ENCODE measurements at regions not wholly inside any gene's neighbourhood (a gene's known extent, or its start where the extent isn't known, plus 50 kb on each side); places are given as distances from the start of the nearest gene placed in this dataset.

- peaks cover 0 to 3% (median 0%) of the 10 kb centered on the region in 3 donors for H3K9me3 ChIP-seq (ENCODE audit: control insufficient read depth in 3 of 3, low read length in 3 of 3)
- H3K9ac ChIP-seq (ENCODE audit: low read depth in 1 of 3, low read length in 3 of 3), result no peak overlapping the region
- H3K27ac ChIP-seq (ENCODE audit: low read depth, low read length), result no peak overlapping the region
- peaks cover 0 to 22% (median 7%) of the 10 kb centered on the region in 3 donors for H3K27me3 ChIP-seq (ENCODE audit: control insufficient read depth in 3 of 3, insufficient read depth in 3 of 3, low read length in 3 of 3)
- H3K36me3 ChIP-seq (ENCODE audit: control insufficient read depth in 3 of 3, insufficient read depth in 3 of 3, low read length in 3 of 3), result no peaks in the 10 kb centered on the region
- H3K4me3 ChIP-seq (ENCODE audit: low read length in 3 of 3), result no peak overlapping the region
- no peaks in the 10 kb centered on the region for H3K4me1 ChIP-seq (ENCODE audit: control insufficient read depth in 3 of 3, insufficient read depth in 3 of 3, low read length in 3 of 3)
Observed at GRCh38 chr13:111980146-111980929, 86.6 kb upstream of the SOX1 start.

DNA sequence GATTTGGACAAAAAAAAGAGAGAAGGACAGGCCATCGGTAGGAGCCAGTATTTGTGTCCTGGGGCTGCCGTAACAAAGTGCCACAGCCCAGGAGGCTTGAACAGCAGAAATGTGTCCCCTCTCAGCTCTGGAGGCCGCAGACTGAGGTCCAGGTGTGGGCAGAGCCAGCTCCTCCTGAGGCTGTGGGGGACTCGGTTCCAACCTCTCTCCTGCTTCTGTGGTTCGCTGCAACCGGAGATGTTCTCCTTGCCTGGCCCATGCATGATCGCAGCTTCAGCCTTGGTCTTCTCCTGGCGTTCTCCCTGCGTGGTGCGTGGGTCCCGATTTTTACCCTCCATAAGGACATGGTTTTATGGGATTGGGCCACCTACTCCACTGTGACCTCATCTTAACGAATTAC is 85.9 kb upstream of the SOX1 start:
- Histone ChIP-seq H3K36me3 (ENCODE audit: control insufficient read depth in 3 of 3, insufficient read depth in 3 of 3, low read length in 3 of 3) (no peaks in the 10 kb centered on the region), H3K4me1 (ENCODE audit: control insufficient read depth in 3 of 3, insufficient read depth in 3 of 3, low read length in 3 of 3) (no peaks in the 10 kb centered on the region), H3K9me3 (ENCODE audit: control insufficient read depth in 3 of 3, low read length in 3 of 3) (no peaks in the 10 kb centered on the region), H3K27ac (ENCODE audit: low read depth, low read length) (no peak overlapping the region), H3K27me3 (ENCODE audit: control insufficient read depth in 3 of 3, insufficient read depth in 3 of 3, low read length in 3 of 3) (peaks cover 0 to 22% (median 7%) of the 10 kb centered on the region in 3 donors), H3K4me3 (ENCODE audit: low read length in 3 of 3) (no peak overlapping the region), H3K9ac (ENCODE audit: low read depth in 1 of 3, low read length in 3 of 3) (no peak overlapping the region)

- no peak overlapping the region for H3K27ac ChIP-seq (ENCODE audit: low read depth, low read length)
- peaks cover 0 to 22% (median 7%) of the 10 kb centered on the region in 3 donors for H3K27me3 ChIP-seq (ENCODE audit: control insufficient read depth in 3 of 3, insufficient read depth in 3 of 3, low read length in 3 of 3)
- H3K9ac ChIP-seq (ENCODE audit: low read depth in 1 of 3, low read length in 3 of 3), result no peak overlapping the region
Observed at GRCh38 chr13:111981446-111982165, 85.3 kb upstream of the SOX1 start.

DNA sequence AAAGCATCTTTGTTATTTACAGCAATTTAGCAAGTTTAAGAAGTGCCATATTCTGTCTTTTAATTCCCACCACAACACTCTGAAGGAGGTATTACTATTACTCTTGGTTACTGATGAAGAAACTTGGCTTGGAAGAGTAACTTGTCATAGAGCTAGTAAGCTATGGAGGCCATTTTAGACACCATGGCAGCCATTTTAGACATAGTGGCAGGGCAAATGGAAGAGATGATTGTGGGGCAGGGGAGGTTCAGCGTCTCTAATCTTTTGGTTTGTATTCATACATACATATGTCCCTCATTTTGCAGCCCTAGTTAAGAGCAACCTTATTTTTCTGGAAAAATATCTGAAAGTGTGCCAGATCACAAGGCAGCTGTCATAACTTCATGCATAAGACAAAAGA is 82.6 kb upstream of the SOX1 start:
- H3K4me3 ChIP-seq (ENCODE audit: low read length in 3 of 3), result no peak overlapping the region
- no peak overlapping the region for H3K27ac ChIP-seq (ENCODE audit: low read depth, low read length)
- H3K36me3 ChIP-seq (ENCODE audit: control insufficient read depth in 3 of 3, insufficient read depth in 3 of 3, low read length in 3 of 3), result no peaks in the 10 kb centered on the region
- peaks cover 0 to 14% (median 4%) of the 10 kb centered on the region in 3 donors for H3K27me3 ChIP-seq (ENCODE audit: control insufficient read depth in 3 of 3, insufficient read depth in 3 of 3, low read length in 3 of 3)
- no peaks in the 10 kb centered on the region for H3K4me1 ChIP-seq (ENCODE audit: control insufficient read depth in 3 of 3, insufficient read depth in 3 of 3, low read length in 3 of 3)
- no peak overlapping the region for H3K9ac ChIP-seq (ENCODE audit: low read depth in 1 of 3, low read length in 3 of 3)
- no peaks in the 10 kb centered on the region for H3K9me3 ChIP-seq (ENCODE audit: control insufficient read depth in 3 of 3, low read length in 3 of 3)

More at GRCh38 chr13:111981446-111982165, 85.3 kb upstream of the SOX1 start:
- H3K4me1 ChIP-seq (ENCODE audit: control insufficient read depth in 3 of 3, insufficient read depth in 3 of 3, low read length in 3 of 3), result no peaks in the 10 kb centered on the region
- no peaks in the 10 kb centered on the region for H3K9me3 ChIP-seq (ENCODE audit: control insufficient read depth in 3 of 3, low read length in 3 of 3)
- no peaks in the 10 kb centered on the region for H3K36me3 ChIP-seq (ENCODE audit: control insufficient read depth in 3 of 3, insufficient read depth in 3 of 3, low read length in 3 of 3)
- no peak overlapping the region for H3K4me3 ChIP-seq (ENCODE audit: low read length in 3 of 3)

- peaks cover 0 to 3% (median 0%) of the 10 kb centered on the region in 3 donors for H3K9me3 ChIP-seq (ENCODE audit: control insufficient read depth in 3 of 3, low read length in 3 of 3)
Observed at GRCh38 chr13:111990362-111990761, 76.6 kb upstream of the SOX1 start.

DNA sequence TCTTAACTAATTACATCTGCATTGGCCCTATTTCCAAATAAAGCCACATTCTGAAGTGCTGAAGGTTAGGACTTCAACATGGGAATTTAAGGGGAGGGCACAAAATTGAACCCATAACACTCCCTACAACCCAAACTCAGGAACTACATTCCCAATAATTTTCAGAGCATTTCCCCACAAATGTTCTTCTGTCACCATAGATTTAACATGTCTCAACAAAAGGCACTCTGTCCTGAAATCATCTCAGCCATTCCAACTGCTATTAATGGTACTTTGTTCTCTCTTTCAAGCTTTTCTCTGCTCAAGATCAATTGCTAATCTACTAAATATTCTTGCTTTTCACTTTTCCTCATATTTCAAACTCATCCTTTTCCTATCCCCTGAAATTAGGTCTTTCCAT is 74.0 kb upstream of the SOX1 start:
- H3K27ac ChIP-seq (ENCODE audit: low read depth, low read length), result no peak overlapping the region

More at GRCh38 chr13:111990362-111990761, 76.6 kb upstream of the SOX1 start:
- H3K27me3 ChIP-seq (ENCODE audit: control insufficient read depth in 3 of 3, insufficient read depth in 3 of 3, low read length in 3 of 3), result peaks cover 0 to 5% (median 0%) of the 10 kb centered on the region in 3 donors
- H3K9ac ChIP-seq (ENCODE audit: low read depth in 1 of 3, low read length in 3 of 3), result no peak overlapping the region
- H3K4me1 ChIP-seq (ENCODE audit: control insufficient read depth in 3 of 3, insufficient read depth in 3 of 3, low read length in 3 of 3), result no peaks in the 10 kb centered on the region
- no peak overlapping the region for H3K4me3 ChIP-seq (ENCODE audit: low read length in 3 of 3)
- H3K36me3 ChIP-seq (ENCODE audit: control insufficient read depth in 3 of 3, insufficient read depth in 3 of 3, low read length in 3 of 3), result no peaks in the 10 kb centered on the region
- H3K27ac ChIP-seq (ENCODE audit: low read depth, low read length), result no peak overlapping the region

GRCh38 chr13:111993691-111994090 is 73.3 kb upstream of the SOX1 start:
- Histone ChIP-seq H3K4me3 (ENCODE audit: low read length in 3 of 3) (no peak overlapping the region), H3K9ac (ENCODE audit: low read depth in 1 of 3, low read length in 3 of 3) (no peak overlapping the region), H3K27ac (ENCODE audit: low read depth, low read length) (no peak overlapping the region), H3K9me3 (ENCODE audit: control insufficient read depth in 3 of 3, low read length in 3 of 3) (peaks cover 0 to 3% (median 0%) of the 10 kb centered on the region in 3 donors), H3K27me3 (ENCODE audit: control insufficient read depth in 3 of 3, insufficient read depth in 3 of 3, low read length in 3 of 3) (peaks cover 0 to 8% (median 8%) of the 10 kb centered on the region in 3 donors), H3K4me1 (ENCODE audit: control insufficient read depth in 3 of 3, insufficient read depth in 3 of 3, low read length in 3 of 3) (no peaks in the 10 kb centered on the region), H3K36me3 (ENCODE audit: control insufficient read depth in 3 of 3, insufficient read depth in 3 of 3, low read length in 3 of 3) (no peaks in the 10 kb centered on the region)

More for the DNA sequence above, 74.0 kb upstream of the SOX1 start:
- Histone ChIP-seq H3K9me3 (ENCODE audit: control insufficient read depth in 3 of 3, low read length in 3 of 3) (peaks cover 0 to 3% (median 0%) of the 10 kb centered on the region in 3 donors), H3K9ac (ENCODE audit: low read depth in 1 of 3, low read length in 3 of 3) (no peak overlapping the region), H3K4me3 (ENCODE audit: low read length in 3 of 3) (no peak overlapping the region), H3K27me3 (ENCODE audit: control insufficient read depth in 3 of 3, insufficient read depth in 3 of 3, low read length in 3 of 3) (peaks cover 0 to 8% (median 5%) of the 10 kb centered on the region in 3 donors), H3K36me3 (ENCODE audit: control insufficient read depth in 3 of 3, insufficient read depth in 3 of 3, low read length in 3 of 3) (no peaks in the 10 kb centered on the region), H3K4me1 (ENCODE audit: control insufficient read depth in 3 of 3, insufficient read depth in 3 of 3, low read length in 3 of 3) (no peaks in the 10 kb centered on the region)

DNA sequence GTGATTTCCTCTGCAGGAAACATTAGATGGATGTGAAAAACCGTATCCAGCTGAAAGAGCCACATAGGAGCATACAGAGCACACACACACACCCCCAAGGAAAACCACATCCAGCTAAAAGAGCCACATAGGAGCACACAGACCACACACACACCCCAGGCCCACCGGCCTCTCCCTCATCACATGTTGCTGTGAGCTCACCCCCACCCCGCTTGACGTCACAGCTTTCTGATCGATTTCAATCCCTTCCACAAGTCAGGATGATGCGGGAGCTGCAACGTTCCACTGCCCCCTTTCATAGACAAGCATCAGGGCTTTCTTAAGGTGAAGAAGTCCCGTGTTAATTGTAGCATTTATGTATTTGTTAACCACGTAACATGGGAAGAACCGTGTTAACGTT is 72.4 kb upstream of the SOX1 start:
- Histone ChIP-seq H3K4me3 (ENCODE audit: low read length in 3 of 3) (no peak overlapping the region), H3K36me3 (ENCODE audit: control insufficient read depth in 3 of 3, insufficient read depth in 3 of 3, low read length in 3 of 3) (no peaks in the 10 kb centered on the region), H3K9me3 (ENCODE audit: control insufficient read depth in 3 of 3, low read length in 3 of 3) (peaks cover 0 to 3% (median 0%) of the 10 kb centered on the region in 3 donors), H3K4me1 (ENCODE audit: control insufficient read depth in 3 of 3, insufficient read depth in 3 of 3, low read length in 3 of 3) (no peaks in the 10 kb centered on the region), H3K27me3 (ENCODE audit: control insufficient read depth in 3 of 3, insufficient read depth in 3 of 3, low read length in 3 of 3) (peaks cover 0 to 11% (median 8%) of the 10 kb centered on the region in 3 donors), H3K9ac (ENCODE audit: low read depth in 1 of 3, low read length in 3 of 3) (no peak overlapping the region), H3K27ac (ENCODE audit: low read depth, low read length) (no peak overlapping the region)

GRCh38 chr13:111999352-111999751 is 67.6 kb upstream of the SOX1 start:
- Histone ChIP-seq H3K27ac (ENCODE audit: low read depth, low read length) (no peak overlapping the region), H3K4me1 (ENCODE audit: control insufficient read depth in 3 of 3, insufficient read depth in 3 of 3, low read length in 3 of 3) (no peaks in the 10 kb centered on the region), H3K4me3 (ENCODE audit: low read length in 3 of 3) (no peak overlapping the region), H3K9me3 (ENCODE audit: control insufficient read depth in 3 of 3, low read length in 3 of 3) (no peaks in the 10 kb centered on the region), H3K36me3 (ENCODE audit: control insufficient read depth in 3 of 3, insufficient read depth in 3 of 3, low read length in 3 of 3) (no peaks in the 10 kb centered on the region), H3K27me3 (ENCODE audit: control insufficient read depth in 3 of 3, insufficient read depth in 3 of 3, low read length in 3 of 3) (peaks cover 0 to 12% (median 11%) of the 10 kb centered on the region in 3 donors), H3K9ac (ENCODE audit: low read depth in 1 of 3, low read length in 3 of 3) (no peak overlapping the region)

- Histone ChIP-seq H3K27me3 (ENCODE audit: control insufficient read depth in 3 of 3, insufficient read depth in 3 of 3, low read length in 3 of 3) (peaks cover 0 to 12% (median 6%) of the 10 kb centered on the region in 3 donors), H3K36me3 (ENCODE audit: control insufficient read depth in 3 of 3, insufficient read depth in 3 of 3, low read length in 3 of 3) (no peaks in the 10 kb centered on the region), H3K9ac (ENCODE audit: low read depth in 1 of 3, low read length in 3 of 3) (no peak overlapping the region), H3K4me1 (ENCODE audit: control insufficient read depth in 3 of 3, insufficient read depth in 3 of 3, low read length in 3 of 3) (no peaks in the 10 kb centered on the region), H3K9me3 (ENCODE audit: control insufficient read depth in 3 of 3, low read length in 3 of 3) (no peaks in the 10 kb centered on the region), H3K27ac (ENCODE audit: low read depth, low read length) (no peak overlapping the region), H3K4me3 (ENCODE audit: low read length in 3 of 3) (no peak overlapping the region)
Observed at GRCh38 chr13:112000888-112001287, 66.1 kb upstream of the SOX1 start.

All from skeletal muscle tissue (tissue), 3 donors.